Glomerular visceral epithelial cell (primary cell): ENCODE measurements at regions not wholly inside any gene's neighbourhood (a gene's known extent, or its start where the extent isn't known, plus 50 kb on each side); places are given as distances from the start of the nearest gene placed in this dataset.

Experiments
- DNase-seq: peaks from one replicate; pipeline ENCODE4 v3.0.0-alpha.2; 2016; ENCODE audit errors: extremely low spot score

- no peak for DNase-seq
Observed at GRCh38 chr17:52395308-52395707, 236.8 kb upstream of the CA10 start.

GRCh38 chr17:52390422-52390821 lies 231.9 kb upstream of the CA10 start:
- DNase-seq, result no peak

- DNase-seq, result no peak
Observed at GRCh38 chr17:52389632-52390031, 231.1 kb upstream of the CA10 start.

GRCh38 chr17:52388941-52389340 lies 230.4 kb upstream of the CA10 start:
- no peak for DNase-seq

- no peak for DNase-seq
Observed at GRCh38 chr17:52384695-52385094, 226.2 kb upstream of the CA10 start.

GRCh38 chr17:52383493-52384100 lies 225.1 kb upstream of the CA10 start:
- DNase-seq, result no peak

- DNase-seq, result no peak
Observed at GRCh38 chr17:52378860-52379259, 220.3 kb upstream of the CA10 start.

- DNase-seq, result no peak
Observed at GRCh38 chr17:52376137-52376536, 217.6 kb upstream of the CA10 start.

GRCh38 chr17:52368886-52369285 lies 210.4 kb upstream of the CA10 start:
- no peak for DNase-seq

- DNase-seq, result no peak
Observed at GRCh38 chr17:52357854-52358253, 199.3 kb upstream of the CA10 start.

- no peak for DNase-seq
Observed at GRCh38 chr17:52336796-52337195, 178.3 kb upstream of the CA10 start.

- no peak for DNase-seq
Observed at GRCh38 chr17:52306314-52306713, 147.8 kb upstream of the CA10 start.

- DNase-seq, result no peak
Observed at GRCh38 chr17:52298881-52299280, 140.4 kb upstream of the CA10 start.

GRCh38 chr17:52297230-52298010 lies 138.9 kb upstream of the CA10 start:
- DNase-seq, result no peak

- DNase-seq, result no peak
Observed at GRCh38 chr17:52294301-52294700, 135.8 kb upstream of the CA10 start.

GRCh38 chr17:52287611-52288010 lies 129.1 kb upstream of the CA10 start:
- no peak for DNase-seq

GRCh38 chr17:52283872-52284271 lies 125.4 kb upstream of the CA10 start:
- no peak for DNase-seq

- DNase-seq, result no peak
Observed at GRCh38 chr17:52276381-52277008, 118.0 kb upstream of the CA10 start.

- DNase-seq, result no peak
Observed at GRCh38 chr17:52271781-52272180, 113.3 kb upstream of the CA10 start.

GRCh38 chr17:52255347-52255746 lies 96.8 kb upstream of the CA10 start:
- DNase-seq, result no peak

- no peak for DNase-seq
Observed at GRCh38 chr17:52244689-52245088, 86.2 kb upstream of the CA10 start.

- DNase-seq, result no peak
Observed at GRCh38 chr17:52242268-52242667, 83.8 kb upstream of the CA10 start.

GRCh38 chr17:52237151-52237550 lies 78.6 kb upstream of the CA10 start:
- DNase-seq, result no peak
